SK-N-SH treated with all-trans-retinoic acid at 6 μM for 48 hours (cell line): ENCODE measurements at regions not wholly inside any gene's neighbourhood (a gene's known extent, or its start where the extent isn't known, plus 50 kb on each side); places are given as distances from the start of the nearest gene placed in this dataset.

Experiments
- ATAC-seq: fragments of 200-7000 bp; cut with Tn5 transposase; 3 replicates; pipeline ENCODE4 v1.9.1; 2020; ENCODE audit warnings: mild to moderate bottlenecking, moderate library complexity
- BACH2 ChIP-seq: fragments of 250-450 bp; sonication (Bioruptor Pico); IDR thresholded peaks from 2 replicates; pipeline ENCODE4 v1.9.0; 2021; ENCODE audit warnings: mild to moderate bottlenecking, borderline replicate concordance
- CREB5 ChIP-seq: fragments of 250-450 bp; sonication (Bioruptor Pico); IDR thresholded peaks from 2 replicates; pipeline ENCODE4 v1.5.1; 2020; ENCODE audit warnings: low read depth, mild to moderate bottlenecking, moderate library complexity
- ESRRG ChIP-seq: fragments of 250-450 bp; sonication (Bioruptor Pico); IDR thresholded peaks from 2 replicates; pipeline ENCODE4 v1.6.1; 2021; ENCODE audit warnings: mild to moderate bottlenecking
- GLIS3 ChIP-seq: fragments of 250-450 bp; sonication (Bioruptor Pico); IDR thresholded peaks from 2 replicates; pipeline ENCODE4 v1.5.0; 2020; ENCODE audit warnings: mild to moderate bottlenecking, moderate library complexity
- OSR1 ChIP-seq: fragments of 250-450 bp; sonication (Bioruptor Pico); IDR thresholded peaks from 2 replicates; pipeline ENCODE4 v1.8.0; 2022; ENCODE audit warnings: moderate library complexity, mild to moderate bottlenecking, inconsistent platforms
- POU6F1 ChIP-seq: fragments of 250-450 bp; sonication (Bioruptor Pico); IDR thresholded peaks from 2 replicates; pipeline ENCODE4 v1.8.0; 2021; ENCODE audit warnings: low read depth, mild to moderate bottlenecking, moderate library complexity, borderline replicate concordance
- PPARA ChIP-seq: fragments of 250-450 bp; sonication (Bioruptor Pico); IDR thresholded peaks from 2 replicates; pipeline ENCODE4 v1.5.0; 2020; ENCODE audit warnings: mild to moderate bottlenecking, borderline replicate concordance
- RARB ChIP-seq: fragments of 250-450 bp; sonication (Bioruptor Pico); IDR thresholded peaks from 2 replicates; pipeline ENCODE4 v1.8.0; 2021; ENCODE audit warnings: mild to moderate bottlenecking, moderate library complexity
- SNAI2 ChIP-seq: fragments of 250-450 bp; sonication (Bioruptor Pico); IDR thresholded peaks from 2 replicates; pipeline ENCODE4 v1.5.0; 2020; ENCODE audit warnings: mild to moderate bottlenecking, moderate library complexity
- TOX ChIP-seq: fragments of 250-450 bp; sonication (Bioruptor Pico); IDR thresholded peaks from 2 replicates; pipeline ENCODE4 v1.8.0; 2021; ENCODE audit warnings: mild to moderate bottlenecking, moderate library complexity, borderline replicate concordance
- ZC3H10 ChIP-seq: fragments of 250-450 bp; sonication (Bioruptor Pico); IDR thresholded peaks from 2 replicates; pipeline ENCODE4 v1.5.1; 2021; ENCODE audit warnings: mild to moderate bottlenecking, moderate library complexity
- ZFP3 ChIP-seq: fragments of 250-450 bp; sonication (Bioruptor Pico); IDR thresholded peaks from 2 replicates; pipeline ENCODE4 v1.5.0; 2020; ENCODE audit warnings: mild to moderate bottlenecking, moderate library complexity
- ZFP30 ChIP-seq: fragments of 450-650 bp; formaldehyde crosslinking; IDR thresholded peaks from 2 replicates; pipeline ENCODE4 v1.5.0; 2022; ENCODE audit warnings: mild to moderate bottlenecking, moderate library complexity
- ZNF565 ChIP-seq: fragments of 450-650 bp; formaldehyde crosslinking; conservative IDR thresholded peaks from 2 replicates; pipeline ENCODE4 v1.5.0; 2020; ENCODE audit warnings: low read depth, mild to moderate bottlenecking, moderate library complexity
- ZNF70 ChIP-seq: fragments of 450-650 bp; formaldehyde crosslinking; IDR thresholded peaks from 2 replicates; pipeline ENCODE4 v1.5.0; 2020; ENCODE audit warnings: mild to moderate bottlenecking, moderate library complexity
- ZNF8 ChIP-seq: fragments of 450-650 bp; formaldehyde crosslinking; IDR thresholded peaks from 2 replicates; pipeline ENCODE4 v1.5.0; 2020; ENCODE audit warnings: mild to moderate bottlenecking, moderate library complexity
- TF ChIP-seq, protein P1 (sequence below): fragments of 250-450 bp; sonication (Bioruptor Pico); IDR thresholded peaks from 2 replicates; pipeline ENCODE4 v1.8.0; 2020; ENCODE audit warnings: mild to moderate bottlenecking, moderate library complexity, borderline replicate concordance
- TF ChIP-seq, protein P2 (sequence below): fragments of 250-450 bp; sonication (Bioruptor Pico); IDR thresholded peaks from 2 replicates; pipeline ENCODE4 v1.5.1; 2021; ENCODE audit warnings: mild to moderate bottlenecking, moderate library complexity
- TF ChIP-seq, protein P3 (sequence below): fragments of 250-450 bp; sonication (Bioruptor Pico); IDR thresholded peaks from 2 replicates; pipeline ENCODE4 v1.5.0; 2020; ENCODE audit warnings: mild to moderate bottlenecking, moderate library complexity

- TF ChIP-seq PPARA (no peak), GLIS3 (CRISPR knock-in tag) (no peak), RARB (no peak), BACH2 (CRISPR knock-in tag) (no peak), POU6F1 (CRISPR knock-in tag) (no peak), OSR1 (CRISPR knock-in tag) (no peak), ZC3H10 (no peak), ESRRG (CRISPR knock-in tag) (no peak), ZNF8 (CRISPR knock-in tag) (no peak), ZFP30 (CRISPR knock-in tag) (no peak)
- TF ChIP-seq, protein P1, sequence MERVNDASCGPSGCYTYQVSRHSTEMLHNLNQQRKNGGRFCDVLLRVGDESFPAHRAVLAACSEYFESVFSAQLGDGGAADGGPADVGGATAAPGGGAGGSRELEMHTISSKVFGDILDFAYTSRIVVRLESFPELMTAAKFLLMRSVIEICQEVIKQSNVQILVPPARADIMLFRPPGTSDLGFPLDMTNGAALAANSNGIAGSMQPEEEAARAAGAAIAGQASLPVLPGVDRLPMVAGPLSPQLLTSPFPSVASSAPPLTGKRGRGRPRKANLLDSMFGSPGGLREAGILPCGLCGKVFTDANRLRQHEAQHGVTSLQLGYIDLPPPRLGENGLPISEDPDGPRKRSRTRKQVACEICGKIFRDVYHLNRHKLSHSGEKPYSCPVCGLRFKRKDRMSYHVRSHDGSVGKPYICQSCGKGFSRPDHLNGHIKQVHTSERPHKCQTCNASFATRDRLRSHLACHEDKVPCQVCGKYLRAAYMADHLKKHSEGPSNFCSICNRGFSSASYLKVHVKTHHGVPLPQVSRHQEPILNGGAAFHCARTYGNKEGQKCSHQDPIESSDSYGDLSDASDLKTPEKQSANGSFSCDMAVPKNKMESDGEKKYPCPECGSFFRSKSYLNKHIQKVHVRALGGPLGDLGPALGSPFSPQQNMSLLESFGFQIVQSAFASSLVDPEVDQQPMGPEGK (CRISPR knock-in tag): no peak
- TF ChIP-seq, protein P2, sequence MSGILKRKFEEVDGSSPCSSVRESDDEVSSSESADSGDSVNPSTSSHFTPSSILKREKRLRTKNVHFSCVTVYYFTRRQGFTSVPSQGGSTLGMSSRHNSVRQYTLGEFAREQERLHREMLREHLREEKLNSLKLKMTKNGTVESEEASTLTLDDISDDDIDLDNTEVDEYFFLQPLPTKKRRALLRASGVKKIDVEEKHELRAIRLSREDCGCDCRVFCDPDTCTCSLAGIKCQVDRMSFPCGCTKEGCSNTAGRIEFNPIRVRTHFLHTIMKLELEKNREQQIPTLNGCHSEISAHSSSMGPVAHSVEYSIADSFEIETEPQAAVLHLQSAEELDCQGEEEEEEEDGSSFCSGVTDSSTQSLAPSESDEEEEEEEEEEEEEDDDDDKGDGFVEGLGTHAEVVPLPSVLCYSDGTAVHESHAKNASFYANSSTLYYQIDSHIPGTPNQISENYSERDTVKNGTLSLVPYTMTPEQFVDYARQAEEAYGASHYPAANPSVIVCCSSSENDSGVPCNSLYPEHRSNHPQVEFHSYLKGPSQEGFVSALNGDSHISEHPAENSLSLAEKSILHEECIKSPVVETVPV (CRISPR knock-in tag): no peak
- no peak for ATAC-seq
These were observed 54.8 kb upstream of the BTRC start for GRCh38 chr10:101299211-101299610.

GRCh38 chr10:101301111-101301731 is 52.7 kb upstream of the BTRC start:
- ATAC-seq: peak; percentile 57
- TF ChIP-seq, protein P3, sequence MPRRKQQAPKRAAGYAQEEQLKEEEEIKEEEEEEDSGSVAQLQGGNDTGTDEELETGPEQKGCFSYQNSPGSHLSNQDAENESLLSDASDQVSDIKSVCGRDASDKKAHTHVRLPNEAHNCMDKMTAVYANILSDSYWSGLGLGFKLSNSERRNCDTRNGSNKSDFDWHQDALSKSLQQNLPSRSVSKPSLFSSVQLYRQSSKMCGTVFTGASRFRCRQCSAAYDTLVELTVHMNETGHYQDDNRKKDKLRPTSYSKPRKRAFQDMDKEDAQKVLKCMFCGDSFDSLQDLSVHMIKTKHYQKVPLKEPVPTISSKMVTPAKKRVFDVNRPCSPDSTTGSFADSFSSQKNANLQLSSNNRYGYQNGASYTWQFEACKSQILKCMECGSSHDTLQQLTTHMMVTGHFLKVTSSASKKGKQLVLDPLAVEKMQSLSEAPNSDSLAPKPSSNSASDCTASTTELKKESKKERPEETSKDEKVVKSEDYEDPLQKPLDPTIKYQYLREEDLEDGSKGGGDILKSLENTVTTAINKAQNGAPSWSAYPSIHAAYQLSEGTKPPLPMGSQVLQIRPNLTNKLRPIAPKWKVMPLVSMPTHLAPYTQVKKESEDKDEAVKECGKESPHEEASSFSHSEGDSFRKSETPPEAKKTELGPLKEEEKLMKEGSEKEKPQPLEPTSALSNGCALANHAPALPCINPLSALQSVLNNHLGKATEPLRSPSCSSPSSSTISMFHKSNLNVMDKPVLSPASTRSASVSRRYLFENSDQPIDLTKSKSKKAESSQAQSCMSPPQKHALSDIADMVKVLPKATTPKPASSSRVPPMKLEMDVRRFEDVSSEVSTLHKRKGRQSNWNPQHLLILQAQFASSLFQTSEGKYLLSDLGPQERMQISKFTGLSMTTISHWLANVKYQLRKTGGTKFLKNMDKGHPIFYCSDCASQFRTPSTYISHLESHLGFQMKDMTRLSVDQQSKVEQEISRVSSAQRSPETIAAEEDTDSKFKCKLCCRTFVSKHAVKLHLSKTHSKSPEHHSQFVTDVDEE: no peak
- TF ChIP-seq BACH2 (CRISPR knock-in tag) (no peak), ZFP30 (CRISPR knock-in tag) (no peak), CREB5 (no peak), GLIS3 (CRISPR knock-in tag) (no peak), PPARA (no peak), ZNF70 (CRISPR knock-in tag) (no peak), ESRRG (CRISPR knock-in tag) (no peak), POU6F1 (CRISPR knock-in tag) (no peak), SNAI2 (CRISPR knock-in tag) (no peak), ZFP3 (CRISPR knock-in tag) (no peak), TOX (CRISPR knock-in tag) (no peak), ZNF565 (CRISPR knock-in tag) (no peak)
- TF ChIP-seq, protein P2 (CRISPR knock-in tag): no peak
